ENCODE measurements at regions not wholly inside any gene's neighbourhood (a gene's known extent, or its start where the extent isn't known, plus 50 kb on each side); places are given as distances from the start of the nearest gene placed in this dataset.

- Histone ChIP-seq H3K9me2 (replicated peaks; ENCODE audit: control insufficient read depth, low read length) (no peaks in the 10 kb centered on the region), H3K4me2 (ENCODE audit: low read length) (no peak overlapping the region), H3F3A (ENCODE audit: control insufficient read depth, insufficient read depth) (no peaks in the 10 kb centered on the region), H3K4me1 (ENCODE audit: control insufficient read depth, low read length) (no peaks in the 10 kb centered on the region), H3K9me3 (ENCODE audit: control insufficient read depth, insufficient read depth, low read length) (no peaks in the 10 kb centered on the region), H3K4me3 (ENCODE audit: low read length) (no peak overlapping the region), H3K27ac (ENCODE audit: low read depth, low read length) (no peak overlapping the region), H3K36me3 (ENCODE audit: control insufficient read depth, low read length) (no peaks in the 10 kb centered on the region), H4K20me1 (ENCODE audit: control insufficient read depth, insufficient read depth, low read depth, low read length) (no peaks in the 10 kb centered on the region), H3K79me2 (ENCODE audit: control insufficient read depth, low read length) (no peaks in the 10 kb centered on the region), H3K27me3 (ENCODE audit: control insufficient read depth, low read length) (peaks cover 9% of the 10 kb centered on the region; the same call in 1 of the 2 replicates)
- TF ChIP-seq CTCF (IDR thresholded peaks at IDR 0.05; ENCODE audit: low read depth, low read length, poor library complexity, severe bottlenecking) (no peak), EZH2phosphoT487 (IDR thresholded peaks at IDR 0.05; ENCODE audit: borderline replicate concordance, low read length) (no peak)
Measured at GRCh38 chr2:128534688-128535392, 216.2 kb upstream of the HS6ST1 start.

- H3K4me3 ChIP-seq (ENCODE audit: low read length) = no peak overlapping the region
- peaks cover 9% of the 10 kb centered on the region; the same call in 1 of the 2 replicates for H3K27me3 ChIP-seq (ENCODE audit: control insufficient read depth, low read length)
- H3K79me2 ChIP-seq (ENCODE audit: control insufficient read depth, low read length) = no peaks in the 10 kb centered on the region
- no peaks in the 10 kb centered on the region for H3K36me3 ChIP-seq (ENCODE audit: control insufficient read depth, low read length)
- H4K20me1 ChIP-seq (ENCODE audit: control insufficient read depth, insufficient read depth, low read depth, low read length) = no peaks in the 10 kb centered on the region
- no peaks in the 10 kb centered on the region for H3K4me1 ChIP-seq (ENCODE audit: control insufficient read depth, low read length)
- no peak overlapping the region for H3K4me2 ChIP-seq (ENCODE audit: low read length)
- no peak overlapping the region for H3K27ac ChIP-seq (ENCODE audit: low read depth, low read length)
- TF ChIP-seq EZH2phosphoT487 (IDR thresholded peaks at IDR 0.05; ENCODE audit: borderline replicate concordance, low read length) = no peak
- TF ChIP-seq CTCF (IDR thresholded peaks at IDR 0.05; ENCODE audit: low read depth, low read length, poor library complexity, severe bottlenecking) = no peak
- H3K9me3 ChIP-seq (ENCODE audit: control insufficient read depth, insufficient read depth, low read length) = no peaks in the 10 kb centered on the region
- H3F3A ChIP-seq (ENCODE audit: control insufficient read depth, insufficient read depth) = no peaks in the 10 kb centered on the region
- no peaks in the 10 kb centered on the region for H3K9me2 ChIP-seq (replicated peaks; ENCODE audit: control insufficient read depth, low read length)
Measured at GRCh38 chr2:128535953-128536352, 217.3 kb upstream of the HS6ST1 start.

GRCh38 chr2:128536925-128537620, 218.4 kb upstream of the HS6ST1 start:
- no peaks in the 10 kb centered on the region for H3K9me2 ChIP-seq (replicated peaks; ENCODE audit: control insufficient read depth, low read length)
- no peaks in the 10 kb centered on the region for H3K4me1 ChIP-seq (ENCODE audit: control insufficient read depth, low read length)
- H3K4me2 ChIP-seq (ENCODE audit: low read length) = no peak overlapping the region
- H3F3A ChIP-seq (ENCODE audit: control insufficient read depth, insufficient read depth) = no peaks in the 10 kb centered on the region
- no peaks in the 10 kb centered on the region for H3K9me3 ChIP-seq (ENCODE audit: control insufficient read depth, insufficient read depth, low read length)
- H3K4me3 ChIP-seq (ENCODE audit: low read length) = no peak overlapping the region
- no peaks in the 10 kb centered on the region for H4K20me1 ChIP-seq (ENCODE audit: control insufficient read depth, insufficient read depth, low read depth, low read length)
- H3K27me3 ChIP-seq (ENCODE audit: control insufficient read depth, low read length) = peaks cover 9% of the 10 kb centered on the region; the same call in 1 of the 2 replicates
- H3K79me2 ChIP-seq (ENCODE audit: control insufficient read depth, low read length) = no peaks in the 10 kb centered on the region
- TF ChIP-seq CTCF (IDR thresholded peaks at IDR 0.05; ENCODE audit: low read depth, low read length, poor library complexity, severe bottlenecking) (no peak), EZH2phosphoT487 (IDR thresholded peaks at IDR 0.05; ENCODE audit: borderline replicate concordance, low read length) (no peak)
- H3K36me3 ChIP-seq (ENCODE audit: control insufficient read depth, low read length) = no peaks in the 10 kb centered on the region
- H3K27ac ChIP-seq (ENCODE audit: low read depth, low read length) = no peak overlapping the region

All from DOHH2 (cell line).